GM06990 (cell line): ENCODE measurements at regions not wholly inside any gene's neighbourhood (a gene's known extent, or its start where the extent isn't known, plus 50 kb on each side); places are given as distances from the start of the nearest gene placed in this dataset.

Experiments used
- DNase-seq: peaks from one replicate; pipeline ENCODE4 v3.0.0-alpha.2; 2011; ENCODE audit not compliant: insufficient read length; ENCODE audit errors: extremely low read depth
- H3K27me3 ChIP-seq: replicated peaks from 2 replicates; pipeline ENCODE4 v1.6.0; 2011; ENCODE audit warnings: low read length; ENCODE audit not compliant: control insufficient read depth, insufficient read depth
- H3K36me3 ChIP-seq: 2 replicates; pipeline ENCODE4 v1.5.1; 2011; ENCODE audit warnings: low read length; ENCODE audit not compliant: control insufficient read depth, insufficient read depth
- H3K4me3 ChIP-seq: replicated peaks from 2 replicates; pipeline ENCODE4 v1.5.1; 2011; ENCODE audit warnings: low read depth, mild to moderate bottlenecking, control low read depth, low read length
- CTCF ChIP-seq: IDR thresholded peaks from 2 replicates; pipeline ENCODE4 v1.5.1; 2011; ENCODE audit warnings: low read length, control low read depth, mild to moderate bottlenecking, inconsistent platforms; ENCODE audit not compliant: insufficient read depth, poor library complexity, severe bottlenecking

GRCh38 chr7:52107355-52107754, 790.7 kb upstream of the COBL start:
- DNase-seq = no peak
- H3K4me3 ChIP-seq = no peak overlapping the region
- H3K27me3 ChIP-seq = no peaks in the 10 kb centered on the region
- TF ChIP-seq CTCF = no peak
- no peaks in the 10 kb centered on the region for H3K36me3 ChIP-seq

GRCh38 chr7:52095861-52096260, 779.3 kb upstream of the COBL start:
- Histone ChIP-seq H3K27me3 (no peaks in the 10 kb centered on the region), H3K36me3 (no peaks in the 10 kb centered on the region), H3K4me3 (no peak overlapping the region)
- TF ChIP-seq CTCF = no peak
- DNase-seq = no peak

GRCh38 chr7:52091996-52092395, 775.4 kb upstream of the COBL start:
- H3K27me3 ChIP-seq = no peaks in the 10 kb centered on the region
- DNase-seq = no peak
- no peak for TF ChIP-seq CTCF
- no peaks in the 10 kb centered on the region for H3K36me3 ChIP-seq
- no peak overlapping the region for H3K4me3 ChIP-seq

- H3K27me3 ChIP-seq = no peaks in the 10 kb centered on the region
- no peak for TF ChIP-seq CTCF
- H3K36me3 ChIP-seq = no peaks in the 10 kb centered on the region
- DNase-seq = no peak
- no peak overlapping the region for H3K4me3 ChIP-seq
Measured at GRCh38 chr7:52091101-52091500, 774.5 kb upstream of the COBL start.

GRCh38 chr7:52088008-52088901, 771.6 kb upstream of the COBL start:
- Histone ChIP-seq H3K36me3 (no peaks in the 10 kb centered on the region), H3K27me3 (no peaks in the 10 kb centered on the region), H3K4me3 (no peak overlapping the region)
- no peak for DNase-seq
- TF ChIP-seq CTCF = no peak
